A549 (cell line): ENCODE measurements at regions not wholly inside any gene's neighbourhood (a gene's known extent, or its start where the extent isn't known, plus 50 kb on each side); places are given as distances from the start of the nearest gene placed in this dataset.

Experiments used
- JUN ChIP-seq, 2 experiments: fragments of >200 bp; sonication (Bioruptor Twin); formaldehyde crosslinking; IDR thresholded peaks; 2 replicates in 1 of 2; 3 replicates in 1 of 2; pipeline ENCODE4 v1.6.1; 2016 to 2017
- TF ChIP-seq, protein P1 (sequence below): fragments of >200 bp; sonication (Bioruptor Twin); formaldehyde crosslinking; IDR thresholded peaks from 3 replicates; pipeline ENCODE4 v1.5.1; 2016

GRCh38 chr5:159844267-159845121 lies 71.8 kb upstream of the ADRA1B start:
- TF ChIP-seq, protein P1, sequence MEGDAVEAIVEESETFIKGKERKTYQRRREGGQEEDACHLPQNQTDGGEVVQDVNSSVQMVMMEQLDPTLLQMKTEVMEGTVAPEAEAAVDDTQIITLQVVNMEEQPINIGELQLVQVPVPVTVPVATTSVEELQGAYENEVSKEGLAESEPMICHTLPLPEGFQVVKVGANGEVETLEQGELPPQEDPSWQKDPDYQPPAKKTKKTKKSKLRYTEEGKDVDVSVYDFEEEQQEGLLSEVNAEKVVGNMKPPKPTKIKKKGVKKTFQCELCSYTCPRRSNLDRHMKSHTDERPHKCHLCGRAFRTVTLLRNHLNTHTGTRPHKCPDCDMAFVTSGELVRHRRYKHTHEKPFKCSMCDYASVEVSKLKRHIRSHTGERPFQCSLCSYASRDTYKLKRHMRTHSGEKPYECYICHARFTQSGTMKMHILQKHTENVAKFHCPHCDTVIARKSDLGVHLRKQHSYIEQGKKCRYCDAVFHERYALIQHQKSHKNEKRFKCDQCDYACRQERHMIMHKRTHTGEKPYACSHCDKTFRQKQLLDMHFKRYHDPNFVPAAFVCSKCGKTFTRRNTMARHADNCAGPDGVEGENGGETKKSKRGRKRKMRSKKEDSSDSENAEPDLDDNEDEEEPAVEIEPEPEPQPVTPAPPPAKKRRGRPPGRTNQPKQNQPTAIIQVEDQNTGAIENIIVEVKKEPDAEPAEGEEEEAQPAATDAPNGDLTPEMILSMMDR, result no peak
- no peak for TF ChIP-seq JUN (IDR thresholded peaks at IDR 0.05)
